Peyer's patch (tissue), 4 donors: ENCODE measurements at regions not wholly inside any gene's neighbourhood (a gene's known extent, or its start where the extent isn't known, plus 50 kb on each side); places are given as distances from the start of the nearest gene placed in this dataset.

Experiments used
- CTCF ChIP-seq, 6 experiments: fragments of 450-650 bp in 4 of 6; fragments of 200-600 bp in 2 of 6; sonication (generic) in 1 of 6; IDR thresholded peaks; one replicate each; pipeline ENCODE4 v1.5.1; 2017 to 2019; ENCODE audit warnings: antibody characterized with exemption in 6 of 6, mild to moderate bottlenecking in 3 of 6, moderate library complexity in 1 of 6
- POLR2A ChIP-seq, 2 donors: fragments of 450-650 bp; IDR thresholded peaks; one replicate each; pipeline ENCODE4 v1.5.1; 2017; ENCODE audit warnings: antibody characterized with exemption in 2 of 2, mild to moderate bottlenecking in 2 of 2, moderate library complexity in 2 of 2

- TF ChIP-seq CTCF (IDR thresholded peaks at IDR 0.05) (no peak), POLR2A (IDR thresholded peaks at IDR 0.05) (no peak)
Measured at GRCh38 chr4:26049447-26049846, 135.4 kb downstream of the SMIM20 start.
